Neural crest cell (in vitro differentiated cells): ENCODE measurements at regions not wholly inside any gene's neighbourhood (a gene's known extent, or its start where the extent isn't known, plus 50 kb on each side); places are given as distances from the start of the nearest gene placed in this dataset.

ENCODE experiments used
- DNase-seq: peaks from one replicate; pipeline ENCODE4 v3.0.0; 2021; ENCODE audit warnings: low read depth, mixed read lengths, low spot score
- H3K27ac Mint-ChIP-seq: one replicate; pipeline ENCODE4 v1.8.0; 2021; ENCODE audit warnings: mild to moderate bottlenecking, mixed read lengths; ENCODE audit not compliant: unreplicated experiment
- H3K27me3 Mint-ChIP-seq: 2 replicates; pipeline ENCODE4 v1.8.0; 2021; ENCODE audit warnings: low read depth, mild to moderate bottlenecking, mixed read lengths
- H3K36me3 Mint-ChIP-seq: 2 replicates; pipeline ENCODE4 v1.8.0; 2021; ENCODE audit warnings: low read depth, mild to moderate bottlenecking, mixed read lengths
- H3K4me1 Mint-ChIP-seq: 2 replicates; pipeline ENCODE4 v1.8.0; 2021; ENCODE audit warnings: mixed read lengths
- H3K4me3 Mint-ChIP-seq: one replicate; pipeline ENCODE4 v1.8.0; 2021; ENCODE audit warnings: mild to moderate bottlenecking, mixed read lengths
- H3K9me3 Mint-ChIP-seq: 2 replicates; pipeline ENCODE4 v1.8.0; 2021; ENCODE audit warnings: mixed read lengths
- TF ChIP-seq, protein P1 (sequence below): fragments of 200-600 bp; sonication (generic); conservative IDR thresholded peaks from 2 replicates; pipeline ENCODE4 v1.5.0; 2021; ENCODE audit warnings: antibody characterized with exemption, mild to moderate bottlenecking

DNA sequence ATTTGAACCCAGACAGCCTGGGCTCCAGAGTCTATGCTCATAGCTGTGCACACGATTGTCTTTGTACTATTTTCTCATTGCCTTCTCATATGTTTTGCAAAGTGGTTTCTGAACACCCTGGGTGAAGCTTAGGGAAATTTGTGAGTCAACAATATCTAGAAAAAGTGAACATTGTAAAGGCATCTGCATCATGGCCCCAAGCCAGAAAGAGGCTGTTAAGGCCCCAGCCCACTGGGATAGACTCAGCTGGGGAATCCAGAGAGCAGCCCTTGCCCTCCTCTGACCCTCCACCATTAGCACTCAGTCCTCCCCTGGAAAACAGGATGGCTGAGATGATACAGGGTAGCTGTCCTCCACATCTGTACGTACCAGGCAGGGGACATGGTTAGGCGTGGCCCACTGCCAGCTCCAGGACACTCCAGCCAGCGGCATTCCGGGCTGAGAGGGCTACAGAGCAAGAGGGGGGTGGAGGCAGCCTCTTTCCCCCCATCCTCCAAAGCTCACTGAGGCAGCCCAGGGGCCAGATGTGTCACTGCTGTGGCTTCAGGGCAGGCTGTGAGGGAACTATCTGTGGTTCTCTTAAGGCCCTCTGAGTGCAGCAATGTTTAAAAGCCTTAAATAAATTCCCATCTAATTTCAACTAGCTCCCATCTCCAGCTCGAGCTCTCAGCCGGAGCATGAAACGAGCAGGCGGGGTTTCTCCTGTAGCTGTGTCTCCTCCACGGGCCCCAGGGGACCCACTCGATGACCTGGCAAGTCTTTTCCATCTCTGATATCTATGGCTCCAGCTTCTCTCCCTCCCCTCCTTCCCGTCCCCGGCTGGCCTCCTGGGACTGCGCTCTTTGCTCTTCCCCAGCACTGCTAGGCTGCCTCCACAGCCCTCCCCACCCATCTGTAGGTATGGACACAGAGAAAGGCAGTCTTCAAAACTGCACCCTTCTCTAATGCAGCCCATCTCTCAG lies 209.4 kb upstream of the LRFN2 start:
- no peak overlapping the region for H3K4me3 Mint-ChIP-seq
- no peaks in the 10 kb centered on the region for H3K36me3 Mint-ChIP-seq
- H3K27ac Mint-ChIP-seq: peak overlapping the region; percentile 91
- DNase-seq: no peak
- H3K9me3 Mint-ChIP-seq: no peaks in the 10 kb centered on the region
- peaks cover 3% of the 10 kb centered on the region for H3K27me3 Mint-ChIP-seq
- no peaks in the 10 kb centered on the region for H3K4me1 Mint-ChIP-seq
- TF ChIP-seq, protein P1, sequence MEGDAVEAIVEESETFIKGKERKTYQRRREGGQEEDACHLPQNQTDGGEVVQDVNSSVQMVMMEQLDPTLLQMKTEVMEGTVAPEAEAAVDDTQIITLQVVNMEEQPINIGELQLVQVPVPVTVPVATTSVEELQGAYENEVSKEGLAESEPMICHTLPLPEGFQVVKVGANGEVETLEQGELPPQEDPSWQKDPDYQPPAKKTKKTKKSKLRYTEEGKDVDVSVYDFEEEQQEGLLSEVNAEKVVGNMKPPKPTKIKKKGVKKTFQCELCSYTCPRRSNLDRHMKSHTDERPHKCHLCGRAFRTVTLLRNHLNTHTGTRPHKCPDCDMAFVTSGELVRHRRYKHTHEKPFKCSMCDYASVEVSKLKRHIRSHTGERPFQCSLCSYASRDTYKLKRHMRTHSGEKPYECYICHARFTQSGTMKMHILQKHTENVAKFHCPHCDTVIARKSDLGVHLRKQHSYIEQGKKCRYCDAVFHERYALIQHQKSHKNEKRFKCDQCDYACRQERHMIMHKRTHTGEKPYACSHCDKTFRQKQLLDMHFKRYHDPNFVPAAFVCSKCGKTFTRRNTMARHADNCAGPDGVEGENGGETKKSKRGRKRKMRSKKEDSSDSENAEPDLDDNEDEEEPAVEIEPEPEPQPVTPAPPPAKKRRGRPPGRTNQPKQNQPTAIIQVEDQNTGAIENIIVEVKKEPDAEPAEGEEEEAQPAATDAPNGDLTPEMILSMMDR: no peak

DNA sequence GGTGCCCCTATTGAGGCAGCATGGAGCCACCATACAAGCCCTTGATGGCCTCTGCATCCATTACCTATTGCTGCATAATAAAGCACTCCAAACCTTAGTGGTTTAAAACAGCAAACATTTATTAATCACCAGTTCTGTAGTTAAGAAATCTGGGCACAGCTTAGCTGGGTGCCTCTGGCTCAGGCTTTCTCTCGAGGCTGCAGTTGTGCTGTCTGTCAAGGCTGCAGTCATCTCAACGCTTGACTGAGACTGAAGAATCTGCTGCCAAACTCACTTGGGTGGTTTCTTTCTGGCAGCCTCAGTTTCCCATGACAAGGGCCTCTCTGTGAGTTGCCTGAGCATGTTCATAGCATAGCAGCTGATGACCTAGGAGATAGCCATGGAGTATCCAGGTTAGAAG lies 207.4 kb upstream of the LRFN2 start:
- Mint-ChIP-seq H3K9me3 (no peaks in the 10 kb centered on the region), H3K27ac (peak overlapping the region; percentile 8), H3K4me1 (no peaks in the 10 kb centered on the region), H3K36me3 (no peaks in the 10 kb centered on the region), H3K27me3 (peaks cover 3% of the 10 kb centered on the region), H3K4me3 (no peak overlapping the region)
- DNase-seq: no peak
- TF ChIP-seq, protein P1: no peak

DNA sequence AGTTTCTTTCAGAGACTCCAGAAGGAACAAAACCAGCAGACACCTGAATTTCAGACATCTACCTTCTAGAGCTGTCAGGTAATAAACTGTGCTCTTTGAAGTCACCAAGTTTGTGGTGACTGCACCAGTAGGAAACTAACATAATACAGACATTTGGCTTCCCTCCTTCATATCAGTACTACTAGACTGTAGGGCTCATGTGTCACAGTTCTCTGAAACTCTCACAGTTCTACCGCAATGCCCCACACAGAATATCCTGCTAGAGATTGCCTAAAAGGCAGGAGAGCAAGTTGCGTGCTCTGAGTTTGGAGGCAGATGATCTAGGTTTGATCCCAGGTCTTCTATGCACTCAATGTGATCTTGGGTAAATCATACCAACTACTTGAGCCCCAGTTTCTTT lies 205.0 kb upstream of the LRFN2 start:
- Mint-ChIP-seq H3K27ac (no peak overlapping the region), H3K4me3 (no peak overlapping the region), H3K9me3 (no peaks in the 10 kb centered on the region), H3K36me3 (no peaks in the 10 kb centered on the region), H3K4me1 (peaks cover 6% of the 10 kb centered on the region), H3K27me3 (peaks cover 3% of the 10 kb centered on the region)
- TF ChIP-seq, protein P1: no peak
- no peak for DNase-seq

DNA sequence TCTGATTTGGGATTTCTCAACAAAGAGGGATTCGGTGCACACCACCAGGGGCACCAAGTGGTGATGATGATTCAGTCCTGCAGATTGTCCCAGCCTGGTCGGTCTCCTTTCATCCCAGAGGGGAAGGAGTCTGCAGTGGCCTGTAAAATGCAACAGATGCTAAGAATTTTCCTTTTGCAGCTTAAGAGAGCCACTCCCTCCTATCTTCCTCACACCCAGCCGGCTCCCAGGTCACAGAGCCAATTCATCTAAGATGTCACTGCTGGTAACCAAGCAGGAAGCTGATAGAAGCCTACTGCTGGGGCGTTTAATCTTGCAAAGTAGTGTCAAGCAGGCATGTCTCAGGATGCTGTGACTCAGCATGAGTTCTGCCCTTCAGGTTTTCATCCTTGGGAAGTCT lies 203.8 kb upstream of the LRFN2 start:
- peaks cover 3% of the 10 kb centered on the region for H3K27me3 Mint-ChIP-seq
- no peaks in the 10 kb centered on the region for H3K36me3 Mint-ChIP-seq
- TF ChIP-seq, protein P1: no peak
- DNase-seq: no peak
- H3K27ac Mint-ChIP-seq: no peak overlapping the region
- peaks cover 6% of the 10 kb centered on the region for H3K4me1 Mint-ChIP-seq
- no peaks in the 10 kb centered on the region for H3K9me3 Mint-ChIP-seq
- H3K4me3 Mint-ChIP-seq: no peak overlapping the region

DNA sequence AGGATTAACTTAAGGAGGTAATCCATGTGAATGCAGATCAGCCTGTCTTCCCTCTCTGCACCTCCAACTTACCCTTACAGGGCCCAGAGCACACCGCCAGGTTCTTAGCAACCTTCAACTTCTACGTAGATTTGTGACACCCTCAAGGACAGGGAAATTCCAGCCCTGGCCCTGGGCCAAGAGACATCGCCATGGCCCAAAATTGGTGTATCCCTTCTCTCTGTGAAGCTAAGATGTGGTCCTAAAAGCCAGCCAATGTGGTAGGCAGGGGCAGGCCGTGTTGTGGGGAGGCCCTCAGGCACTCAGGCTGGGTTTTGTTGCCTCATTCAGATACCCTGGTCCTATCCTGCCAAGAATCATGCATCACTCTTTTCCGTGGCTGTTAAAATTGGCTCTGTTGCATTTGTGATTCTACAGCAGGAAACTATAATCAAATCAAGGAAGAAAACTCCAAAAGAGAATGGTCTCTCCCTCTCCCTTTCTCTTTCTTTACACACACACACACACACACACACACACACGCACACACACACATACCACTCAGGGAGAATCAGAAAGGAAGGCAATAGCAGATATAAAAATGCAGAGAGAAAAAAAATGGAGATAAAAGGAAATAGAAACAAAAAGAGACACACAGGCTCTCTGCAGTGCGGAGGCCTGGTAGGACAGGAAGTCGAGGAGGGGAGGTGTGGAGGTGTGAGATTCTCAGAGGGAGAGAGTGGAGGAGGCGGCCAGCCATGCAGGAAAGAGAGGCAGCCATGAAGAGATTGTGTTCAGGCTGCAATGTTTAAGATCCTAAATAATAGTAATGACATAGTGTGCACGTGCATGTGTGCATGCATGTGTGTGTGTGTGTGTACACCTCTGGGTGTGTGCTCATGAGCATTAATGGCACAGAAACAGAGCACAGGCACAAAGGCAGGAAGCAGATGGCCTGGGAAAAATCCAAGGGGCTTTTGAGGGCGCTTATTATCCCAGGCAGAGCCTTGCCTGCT lies 201.8 kb upstream of the LRFN2 start:
- H3K4me1 Mint-ChIP-seq: peaks cover 6% of the 10 kb centered on the region
- DNase-seq: no peak
- TF ChIP-seq, protein P1: no peak
- H3K27ac Mint-ChIP-seq: no peak overlapping the region
- no peaks in the 10 kb centered on the region for H3K36me3 Mint-ChIP-seq
- H3K9me3 Mint-ChIP-seq: no peaks in the 10 kb centered on the region
- H3K27me3 Mint-ChIP-seq: peaks cover 3% of the 10 kb centered on the region
- no peak overlapping the region for H3K4me3 Mint-ChIP-seq
